ENCODE measurements at regions not wholly inside any gene's neighbourhood (a gene's known extent, or its start where the extent isn't known, plus 50 kb on each side); places are given as distances from the start of the nearest gene placed in this dataset.

- Histone ChIP-seq H3K4me2 (no peak overlapping the region), H2AFZ (no peak overlapping the region), H3K4me1 (replicated peaks; ENCODE audit: insufficient read depth) (no peaks in the 10 kb centered on the region), H3K79me2 (ENCODE audit: low read depth) (no peaks in the 10 kb centered on the region), H3K27ac (no peak overlapping the region), H3K27me3 (ENCODE audit: insufficient read depth, low read depth) (peaks cover 9% of the 10 kb centered on the region; the same call in 1 of the 2 replicates), H3K36me3 (ENCODE audit: low read depth) (no peaks in the 10 kb centered on the region), H3K9me3 (ENCODE audit: insufficient read depth, low read depth) (no peaks in the 10 kb centered on the region), H4K20me1 (ENCODE audit: insufficient read depth) (no peaks in the 10 kb centered on the region), H3K9me2 (ENCODE audit: insufficient read depth) (no peaks in the 10 kb centered on the region), H3K4me3 (no peak overlapping the region), H3F3A (ENCODE audit: insufficient read depth, low read depth) (no peaks in the 10 kb centered on the region)
- no peak for DNase-seq
- no peak for TF ChIP-seq EZH2 (IDR thresholded peaks at IDR 0.05; ENCODE audit: low read depth)
- TF ChIP-seq CTCF (conservative IDR thresholded peaks at IDR 0.05) = no peak
- POLR2A ChIA-PET (ENCODE audit: unreplicated experiment) = no interaction called here
- intact Hi-C loops (cut with micrococcal nuclease; ENCODE audit: unreplicated experiment) = no loop called here
- CTCF ChIA-PET = no interaction called here
- no TSS peak for BruUV-seq (replicated peaks)
These were observed 59.2 kb upstream of the KAZN start for GRCh38 chr1:14539309-14539708.

- ChIA-PET CTCF (no interaction called here), POLR2A (ENCODE audit: unreplicated experiment) (no interaction called here)
- intact Hi-C loops (cut with micrococcal nuclease; ENCODE audit: unreplicated experiment) = no loop called here
- H3K9me2 ChIP-seq (ENCODE audit: insufficient read depth) = no peaks in the 10 kb centered on the region
- no peak for TF ChIP-seq EZH2 (IDR thresholded peaks at IDR 0.05; ENCODE audit: low read depth)
- TF ChIP-seq CTCF (conservative IDR thresholded peaks at IDR 0.05) = no peak
- H3K4me2 ChIP-seq = no peak overlapping the region
- no peaks in the 10 kb centered on the region for H3K36me3 ChIP-seq (ENCODE audit: low read depth)
- H4K20me1 ChIP-seq (ENCODE audit: insufficient read depth) = no peaks in the 10 kb centered on the region
- BruUV-seq (replicated peaks) = no TSS peak
- no peaks in the 10 kb centered on the region for H3K9me3 ChIP-seq (ENCODE audit: insufficient read depth, low read depth)
- H3K79me2 ChIP-seq (ENCODE audit: low read depth) = no peaks in the 10 kb centered on the region
- H3F3A ChIP-seq (ENCODE audit: insufficient read depth, low read depth) = no peaks in the 10 kb centered on the region
- H3K4me1 ChIP-seq (replicated peaks; ENCODE audit: insufficient read depth) = no peaks in the 10 kb centered on the region
- no peak overlapping the region for H3K27ac ChIP-seq
- no peak for DNase-seq
- no peak overlapping the region for H3K4me3 ChIP-seq
- no peak overlapping the region for H2AFZ ChIP-seq
- peaks cover 9% of the 10 kb centered on the region; the same call in 1 of the 2 replicates for H3K27me3 ChIP-seq (ENCODE audit: insufficient read depth, low read depth)
These were observed 58.4 kb upstream of the KAZN start for GRCh38 chr1:14539953-14540563.

- DNase-seq = no peak
- H2AFZ ChIP-seq = no peak overlapping the region
- H3K4me1 ChIP-seq (replicated peaks; ENCODE audit: insufficient read depth) = no peaks in the 10 kb centered on the region
- no TSS peak for BruUV-seq (replicated peaks)
- no peaks in the 10 kb centered on the region for H3F3A ChIP-seq (ENCODE audit: insufficient read depth, low read depth)
- no peaks in the 10 kb centered on the region for H3K9me3 ChIP-seq (ENCODE audit: insufficient read depth, low read depth)
- H3K9me2 ChIP-seq (ENCODE audit: insufficient read depth) = no peaks in the 10 kb centered on the region
- CTCF ChIA-PET = no interaction called here
- no peak for TF ChIP-seq EZH2 (IDR thresholded peaks at IDR 0.05; ENCODE audit: low read depth)
- no peak for TF ChIP-seq CTCF (conservative IDR thresholded peaks at IDR 0.05)
- no peaks in the 10 kb centered on the region for H3K79me2 ChIP-seq (ENCODE audit: low read depth)
- H3K36me3 ChIP-seq (ENCODE audit: low read depth) = no peaks in the 10 kb centered on the region
- H4K20me1 ChIP-seq (ENCODE audit: insufficient read depth) = no peaks in the 10 kb centered on the region
- no peak overlapping the region for H3K27ac ChIP-seq
- intact Hi-C loops (cut with micrococcal nuclease; ENCODE audit: unreplicated experiment) = no loop called here
- POLR2A ChIA-PET (ENCODE audit: unreplicated experiment) = no interaction called here
- H3K27me3 ChIP-seq (ENCODE audit: insufficient read depth, low read depth) = peaks cover 9% of the 10 kb centered on the region; the same call in 1 of the 2 replicates
- no peak overlapping the region for H3K4me3 ChIP-seq
- H3K4me2 ChIP-seq = no peak overlapping the region
These were observed 57.1 kb upstream of the KAZN start for GRCh38 chr1:14541348-14541747.

All from PC-9 (cell line).